ES-I3 (cell line): ENCODE measurements at regions not wholly inside any gene's neighbourhood (a gene's known extent, or its start where the extent isn't known, plus 50 kb on each side); places are given as distances from the start of the nearest gene placed in this dataset.
A peak's percentile ranks its signal among the peaks of the same experiment; 100 is the strongest.
"Not testable (repeated sequence)": the region's sequence is repeated elsewhere in the genome, so short reads cannot be mapped to it uniquely, and the experiment has no call there.

ENCODE experiments used
- H3K36me3 ChIP-seq: 2 replicates; pipeline ENCODE4 v1.6.1; 2013; ENCODE audit warnings: mild to moderate bottlenecking, low read length, control low read depth, moderate library complexity; ENCODE audit not compliant: insufficient read depth
- H3K4me1 ChIP-seq: 2 replicates; pipeline ENCODE4 v1.6.1; 2013; ENCODE audit warnings: mild to moderate bottlenecking, control low read depth, low read length; ENCODE audit not compliant: insufficient read depth
- H3K9ac ChIP-seq: 2 replicates; pipeline ENCODE4 v1.6.1; 2013; ENCODE audit warnings: low read depth, mild to moderate bottlenecking, low read length, moderate library complexity
- H3K9me3 ChIP-seq: 2 replicates; pipeline ENCODE4 v1.6.1; 2013; ENCODE audit warnings: mild to moderate bottlenecking, low read length, moderate library complexity; ENCODE audit not compliant: control insufficient read depth, insufficient read depth

GRCh38 chr17:64789061-64789445 is 126.9 kb upstream of the SMURF2 start:
- not testable (repeated sequence) for H3K9me3 ChIP-seq, H3K9ac ChIP-seq, H3K4me1 ChIP-seq, H3K36me3 ChIP-seq

DNA sequence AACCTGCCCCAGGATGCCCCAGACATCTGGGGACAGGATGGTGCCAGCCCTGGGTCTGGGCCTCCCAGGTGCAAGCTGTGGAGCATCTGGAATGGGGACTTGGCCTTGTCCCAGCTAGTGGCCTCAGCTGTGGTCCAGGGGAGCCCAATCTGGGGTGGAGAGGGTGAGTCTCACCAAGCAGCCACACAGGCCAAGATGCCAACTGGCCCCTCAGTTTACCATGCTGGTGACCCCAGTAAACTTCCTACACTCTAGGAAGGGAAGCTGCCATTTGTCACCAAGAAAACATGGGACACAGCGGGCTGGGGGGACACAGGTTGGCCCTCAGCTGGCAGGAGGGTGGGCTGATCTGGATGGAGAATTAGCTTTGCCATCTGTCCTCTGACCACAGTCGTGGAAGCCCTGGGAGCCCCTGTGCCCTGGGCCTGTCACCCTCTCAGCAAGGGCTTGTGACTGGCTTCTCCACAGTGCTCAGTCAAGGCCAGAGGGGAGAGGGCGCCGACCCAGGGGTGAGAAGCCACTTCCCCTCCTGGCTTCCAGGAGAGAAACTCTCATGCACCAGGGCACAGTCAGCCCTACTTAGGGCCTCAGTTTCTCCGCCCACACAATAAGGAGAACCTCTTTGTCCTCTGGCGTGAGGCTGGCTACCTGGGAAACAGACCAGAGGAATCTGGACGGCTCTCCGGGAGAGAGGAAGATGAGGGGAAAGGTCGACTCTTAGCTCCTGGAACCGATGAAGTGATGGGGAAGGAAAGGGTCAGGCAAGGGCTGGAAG is 126.4 kb upstream of the SMURF2 start:
- peaks cover 4% of the 10 kb centered on the region; the same call in 1 of the 2 replicates for H3K4me1 ChIP-seq
- H3K9me3 ChIP-seq, result no peaks in the 10 kb centered on the region
- H3K9ac ChIP-seq, result no peak overlapping the region
- no peaks in the 10 kb centered on the region for H3K36me3 ChIP-seq

DNA sequence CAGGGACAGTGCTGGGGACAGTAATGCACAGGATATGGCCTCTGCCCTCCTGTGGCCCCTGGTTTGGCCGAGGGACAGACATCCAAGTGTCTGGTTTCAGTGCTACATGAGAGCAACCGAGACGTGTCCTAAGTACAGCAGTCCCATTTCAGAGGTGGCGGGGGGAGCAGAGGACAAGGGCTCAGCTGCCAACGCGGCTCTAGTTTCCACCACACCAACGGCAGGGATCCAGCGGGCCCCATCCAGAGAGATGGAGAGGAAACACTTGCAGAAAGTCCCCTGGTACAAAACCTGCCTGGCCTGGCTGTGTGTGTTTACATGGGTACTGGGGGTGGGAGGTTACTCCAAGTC is 125.8 kb upstream of the SMURF2 start:
- no peak overlapping the region for H3K9ac ChIP-seq
- peaks cover 4% of the 10 kb centered on the region; the same call in 1 of the 2 replicates for H3K4me1 ChIP-seq
- H3K36me3 ChIP-seq, result no peaks in the 10 kb centered on the region
- no peaks in the 10 kb centered on the region for H3K9me3 ChIP-seq

DNA sequence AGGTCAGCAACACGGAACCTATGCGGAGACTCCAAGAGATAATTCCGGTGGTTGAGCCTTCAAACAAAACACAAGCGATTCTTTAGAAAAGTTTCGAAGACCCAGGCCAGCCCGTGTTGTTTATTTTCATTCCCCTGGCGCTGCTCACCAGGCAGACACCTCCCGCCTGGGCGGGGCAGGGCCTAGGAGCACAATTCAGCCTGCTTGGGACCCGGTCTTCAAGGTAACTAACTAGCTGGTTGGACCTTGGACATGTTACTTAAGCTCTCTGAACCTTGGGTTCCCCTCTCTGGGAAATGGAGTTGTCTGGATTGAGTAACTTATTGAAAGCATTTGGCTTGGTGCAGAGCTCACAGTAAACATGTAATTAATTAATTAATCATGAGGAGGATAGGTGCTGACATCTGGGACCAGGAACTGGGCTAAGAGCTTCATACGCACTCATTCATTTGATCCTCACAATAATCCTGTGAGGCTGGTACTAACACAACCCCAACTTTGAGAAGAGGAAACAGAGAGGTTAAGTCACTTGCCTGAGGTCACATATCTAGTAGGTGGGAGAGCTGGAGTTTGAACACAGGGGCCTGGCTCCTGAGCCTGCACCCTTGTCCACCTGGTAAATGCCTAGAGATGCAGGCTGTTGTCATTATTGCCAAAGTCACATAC is 125.3 kb upstream of the SMURF2 start:
- Histone ChIP-seq H3K9ac (no peak overlapping the region), H3K4me1 (peaks cover 4% of the 10 kb centered on the region; the same call in 1 of the 2 replicates), H3K9me3 (no peaks in the 10 kb centered on the region), H3K36me3 (no peaks in the 10 kb centered on the region)

GRCh38 chr17:64786337-64786736 is 124.2 kb upstream of the SMURF2 start:
- Histone ChIP-seq H3K36me3 (no peaks in the 10 kb centered on the region), H3K9ac (no peak overlapping the region), H3K4me1 (peaks cover 11% of the 10 kb centered on the region; the same call in 1 of the 2 replicates), H3K9me3 (no peaks in the 10 kb centered on the region)

GRCh38 chr17:64785011-64785421 is 122.9 kb upstream of the SMURF2 start:
- H3K9ac ChIP-seq, result no peak overlapping the region
- H3K9me3 ChIP-seq, result no peaks in the 10 kb centered on the region
- no peaks in the 10 kb centered on the region for H3K36me3 ChIP-seq
- H3K4me1 ChIP-seq, result peaks cover 11% of the 10 kb centered on the region; the same call in 1 of the 2 replicates

DNA sequence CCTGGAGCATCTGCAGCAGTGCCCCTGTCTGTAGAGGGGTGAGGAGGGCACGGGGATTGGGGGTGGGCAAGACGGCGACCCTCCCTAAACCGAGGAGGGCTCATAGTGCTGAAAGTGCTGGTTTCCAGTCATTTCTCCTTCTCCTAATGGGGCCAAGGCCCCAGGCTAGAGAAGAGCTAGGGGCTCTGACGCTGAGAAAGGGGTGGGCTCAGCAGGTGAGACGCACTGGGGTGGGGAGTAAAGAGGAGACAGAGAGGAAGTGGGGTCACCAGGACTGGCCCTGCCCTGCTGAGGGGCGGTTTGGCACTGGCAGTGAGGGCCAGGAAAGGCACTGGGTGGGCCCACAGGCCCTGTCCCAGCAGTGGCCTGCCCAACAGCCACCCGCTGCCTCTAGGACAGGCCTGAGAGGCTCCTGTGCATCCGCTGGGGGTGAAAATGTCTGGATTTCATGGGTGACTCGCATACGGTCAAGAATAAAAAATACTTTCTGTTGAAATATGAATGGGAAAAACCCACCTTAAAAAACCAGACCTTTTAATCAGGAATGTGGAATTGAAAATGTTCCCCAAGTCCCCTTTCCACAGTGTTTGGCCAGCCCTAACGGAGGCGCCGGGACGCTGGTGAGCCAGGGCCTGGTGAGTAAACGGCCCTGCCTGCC is 122.4 kb upstream of the SMURF2 start:
- Histone ChIP-seq H3K9ac (no peak overlapping the region), H3K36me3 (no peaks in the 10 kb centered on the region)

GRCh38 chr17:64783556-64784352 is 121.6 kb upstream of the SMURF2 start:
- H3K36me3 ChIP-seq, result no peaks in the 10 kb centered on the region
- no peaks in the 10 kb centered on the region for H3K9me3 ChIP-seq
- no peak overlapping the region for H3K9ac ChIP-seq
- H3K4me1 ChIP-seq, result peaks cover 11% of the 10 kb centered on the region; the same call in 1 of the 2 replicates

More for the DNA sequence above, 122.4 kb upstream of the SMURF2 start:
- Histone ChIP-seq H3K9me3 (no peaks in the 10 kb centered on the region), H3K4me1 (peaks cover 11% of the 10 kb centered on the region; the same call in 1 of the 2 replicates)

DNA sequence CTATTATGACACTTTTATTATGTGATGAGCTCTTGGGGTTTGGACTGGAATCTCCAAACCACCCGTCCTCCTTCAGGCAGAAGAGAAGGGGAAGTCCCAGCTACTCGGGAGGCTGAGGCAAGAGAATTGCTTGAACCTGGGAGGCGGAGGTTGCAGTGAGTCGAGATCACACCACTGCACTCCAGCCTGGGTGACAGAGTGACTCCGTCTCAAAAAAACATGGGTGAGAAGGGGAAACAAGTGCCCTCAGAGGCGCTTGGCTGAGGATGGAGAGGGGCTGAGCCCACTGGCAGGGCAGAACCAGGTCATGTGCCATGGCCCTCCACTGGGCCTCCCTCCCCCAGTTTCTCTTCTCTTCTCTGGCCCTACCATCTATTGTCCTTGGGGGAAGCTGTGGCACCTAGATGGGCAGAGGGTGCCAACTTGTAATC is 120.9 kb upstream of the SMURF2 start:
- Histone ChIP-seq H3K4me1 (peaks cover 11% of the 10 kb centered on the region; the same call in 1 of the 2 replicates), H3K36me3 (no peaks in the 10 kb centered on the region), H3K9me3 (no peaks in the 10 kb centered on the region), H3K9ac (no peak overlapping the region)

DNA sequence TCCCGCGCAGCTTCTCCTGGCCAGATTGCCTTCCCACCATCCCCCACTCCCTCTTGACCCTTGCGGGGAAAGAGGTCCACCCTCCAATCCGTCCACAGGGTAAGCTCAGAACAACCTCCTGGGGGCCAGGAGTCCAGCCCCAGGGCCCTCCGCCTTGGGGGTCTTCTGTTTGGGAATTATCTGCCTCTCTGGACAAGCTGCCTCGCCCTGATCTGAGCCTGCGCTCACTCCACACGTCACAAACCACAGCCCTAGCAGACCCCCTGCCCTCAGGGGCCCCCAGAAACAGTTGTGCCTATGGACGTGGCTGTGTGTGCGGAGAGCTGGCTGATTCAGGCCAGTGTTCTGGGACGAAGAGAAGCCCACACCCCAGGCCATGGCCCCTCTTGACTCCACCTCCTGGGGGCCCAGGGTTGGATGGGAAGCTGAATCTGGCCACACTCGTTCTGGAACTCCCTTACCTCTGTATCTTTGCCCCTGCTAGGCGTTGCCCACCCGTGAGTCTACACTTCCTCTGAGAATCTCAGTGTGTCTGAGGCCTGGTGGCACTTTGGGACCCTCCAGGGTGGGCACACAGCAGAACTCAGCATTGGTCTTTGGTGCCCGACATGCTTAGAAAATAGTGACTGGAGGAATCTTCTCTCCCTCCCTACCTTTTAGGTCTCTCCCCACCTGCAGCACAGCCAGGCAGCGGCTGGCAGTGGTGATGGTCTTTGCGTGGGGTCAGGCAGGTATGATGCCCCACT is 119.9 kb upstream of the SMURF2 start:
- Histone ChIP-seq H3K4me1 (peaks cover 15% of the 10 kb centered on the region; the same call in 1 of the 2 replicates), H3K9ac (peak overlapping the region; percentile 72), H3K36me3 (no peaks in the 10 kb centered on the region), H3K9me3 (no peaks in the 10 kb centered on the region)

DNA sequence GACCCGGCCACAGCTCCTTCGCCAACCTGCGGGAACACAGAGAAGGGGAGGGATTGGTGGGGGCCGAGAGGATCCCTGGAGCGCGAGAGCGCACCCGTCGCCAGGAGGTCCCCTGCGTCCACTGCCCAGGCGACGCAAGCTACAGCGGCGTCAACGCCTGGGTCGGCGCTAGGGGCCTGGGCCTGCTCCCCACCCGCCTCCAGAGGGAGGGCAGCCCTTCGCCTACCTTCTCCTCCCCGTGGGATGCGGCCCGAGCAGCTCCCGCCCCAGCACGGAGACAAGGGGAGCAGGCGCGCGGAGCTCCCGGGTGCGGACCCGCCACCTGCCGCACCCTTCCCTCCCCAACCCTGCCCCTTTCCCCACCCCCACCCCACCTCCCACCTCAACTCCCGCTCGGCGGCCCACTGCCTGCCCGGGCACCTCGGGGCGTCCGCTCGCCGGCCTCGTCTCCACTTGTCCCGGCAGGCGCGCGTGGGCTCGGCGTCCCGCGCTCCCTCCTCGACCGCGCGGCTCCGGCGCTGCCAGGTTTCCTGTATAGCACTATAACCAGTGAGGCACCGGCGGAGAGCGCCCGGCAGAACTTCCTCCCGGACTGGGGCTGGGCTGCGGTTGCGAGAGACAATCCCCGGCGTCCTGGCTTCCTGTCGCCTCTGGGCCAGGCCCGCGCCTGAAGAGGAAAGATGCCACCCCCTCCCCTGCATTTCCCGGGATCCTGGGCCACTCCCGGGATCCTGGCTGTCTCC is 119.1 kb upstream of the SMURF2 start:
- peak overlapping the region; percentile 72 for H3K9ac ChIP-seq
- no peaks in the 10 kb centered on the region for H3K36me3 ChIP-seq
- no peaks in the 10 kb centered on the region for H3K9me3 ChIP-seq
- peaks cover 15% of the 10 kb centered on the region; the same call in 1 of the 2 replicates for H3K4me1 ChIP-seq

DNA sequence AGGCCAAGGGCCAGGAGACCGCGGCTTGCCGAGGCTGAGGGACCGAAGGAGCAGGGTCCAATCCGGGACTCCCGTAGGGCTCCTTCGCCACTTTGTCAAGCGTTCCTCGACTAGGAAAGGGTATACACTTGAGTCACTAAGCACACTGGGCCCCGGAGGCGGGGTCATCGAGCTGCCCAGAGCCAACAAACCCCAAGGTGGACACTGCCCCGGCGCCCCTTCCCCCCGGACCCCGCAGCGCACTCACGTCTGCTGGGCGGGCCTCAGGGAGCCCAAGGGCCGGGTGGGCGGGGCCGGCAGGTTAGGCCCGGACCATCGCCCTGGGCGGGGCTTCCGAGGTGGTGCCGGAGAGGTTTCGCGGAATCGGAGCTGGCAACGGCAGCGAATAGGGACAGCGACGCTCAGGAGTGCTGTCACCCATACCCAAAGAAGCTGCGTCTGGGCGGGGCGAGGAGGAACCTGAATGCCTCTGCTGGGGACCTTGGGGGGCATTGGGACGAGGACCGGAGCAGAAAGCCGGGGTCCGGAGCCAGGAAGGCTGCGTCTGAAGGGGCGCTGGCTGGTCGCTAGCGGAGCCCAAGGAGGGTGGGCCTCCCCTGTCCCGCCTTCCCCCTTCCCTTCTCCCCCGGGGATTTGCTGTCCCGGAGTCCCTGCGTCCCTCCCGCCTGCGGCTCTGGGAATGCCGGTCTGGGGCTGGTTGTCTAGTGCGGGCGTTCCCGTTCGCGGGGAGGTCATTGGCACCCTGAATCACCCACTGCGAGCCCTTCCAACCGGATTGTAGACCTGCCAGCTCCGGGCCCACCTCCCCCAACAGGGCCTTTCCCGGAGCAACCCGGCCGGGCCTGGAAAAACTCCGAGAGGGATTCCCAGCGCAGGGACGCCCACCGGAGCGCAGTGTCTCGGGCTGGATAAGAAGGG is 118.2 kb upstream of the SMURF2 start:
- Histone ChIP-seq H3K9ac (peak overlapping the region; percentile 72), H3K4me1 (peaks cover 15% of the 10 kb centered on the region; the same call in 1 of the 2 replicates), H3K9me3 (no peaks in the 10 kb centered on the region), H3K36me3 (no peaks in the 10 kb centered on the region)
